Stimulated activated naive B cell treated with anti-CD40 and anti-IgM and Interleukin-4, amounts not matched to agents 10 μg/mL and 1 μg/mL and 100 μg/mL, for 72 hours (primary cell): ENCODE measurements at regions not wholly inside any gene's neighbourhood (a gene's known extent, or its start where the extent isn't known, plus 50 kb on each side); places are given as distances from the start of the nearest gene placed in this dataset.

Source experiments
- ATAC-seq, 2 donors: fragments of 150-1000 bp; cut with Tn5 transposase; replicated peaks; 2 replicates each; pipeline ENCODE4 v1.10.0; 2021; ENCODE audit warnings: moderate library complexity in 1 of 2
- DNase-seq: peaks from one replicate; pipeline ENCODE4 v3.0.0; 2021
- H3K27ac Mint-ChIP-seq: one replicate; pipeline ENCODE4 v1.8.0; 2022; ENCODE audit warnings: mild to moderate bottlenecking, mixed read lengths
- H3K27me3 Mint-ChIP-seq, 2 donors: one replicate each; pipeline ENCODE4 v1.8.0; 2022; ENCODE audit warnings: mixed read lengths in 2 of 2
- H3K36me3 Mint-ChIP-seq, 2 donors: one replicate each; pipeline ENCODE4 v1.8.0; 2022; ENCODE audit warnings: mixed read lengths in 2 of 2, mild to moderate bottlenecking in 1 of 2
- H3K4me1 Mint-ChIP-seq, 2 donors: one replicate each; pipeline ENCODE4 v1.8.0; 2022; ENCODE audit warnings: mixed read lengths in 2 of 2, mild to moderate bottlenecking in 1 of 2
- H3K4me3 Mint-ChIP-seq, 2 donors: one replicate each; pipeline ENCODE4 v1.8.0; 2022; ENCODE audit warnings: mild to moderate bottlenecking in 2 of 2, mixed read lengths in 2 of 2, moderate library complexity in 1 of 2
- H3K9me3 Mint-ChIP-seq, 2 donors: one replicate each; pipeline ENCODE4 v1.8.0; 2022; ENCODE audit warnings: mixed read lengths in 2 of 2, mild to moderate bottlenecking in 1 of 2

DNA sequence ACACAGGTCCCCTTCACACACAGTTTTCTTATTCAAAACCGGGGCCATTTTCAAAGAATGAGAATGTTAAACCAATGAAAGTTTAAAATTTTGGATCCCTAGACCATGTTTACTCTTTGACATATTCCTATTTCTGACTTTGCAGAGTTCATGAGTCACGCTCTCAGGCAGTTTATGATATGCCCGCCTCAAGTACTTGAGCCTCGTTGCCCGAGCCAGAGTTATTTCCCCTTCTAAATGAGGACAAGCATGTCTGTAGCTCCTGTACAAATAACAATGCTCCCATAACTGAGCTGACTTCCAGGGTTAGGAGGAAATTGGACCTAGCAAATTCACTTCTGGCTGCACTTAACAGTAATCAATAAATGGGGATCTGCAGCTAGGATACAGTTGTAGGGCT is 87.9 kb upstream of the PDE1C start:
- ATAC-seq (no peak), DNase-seq (no peak)

DNA sequence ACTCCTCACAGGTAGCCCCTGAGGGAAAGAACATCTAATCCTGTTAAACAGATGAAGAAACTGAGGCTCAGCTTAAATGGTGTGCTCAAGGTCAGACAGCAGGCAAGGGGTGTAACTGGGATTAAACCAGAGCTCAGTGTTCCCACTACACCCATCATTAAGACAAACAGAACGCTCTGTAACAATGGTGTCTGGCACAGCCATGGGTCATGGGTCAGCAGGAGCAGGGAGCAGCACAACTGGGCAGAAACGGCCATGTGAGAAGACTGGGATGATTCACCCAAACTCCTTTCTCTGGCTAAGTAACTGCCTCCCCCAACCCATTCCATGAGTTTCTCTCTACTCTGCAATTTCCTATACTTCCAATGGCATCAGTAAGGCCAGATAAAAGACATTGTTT is 85.5 kb upstream of the PDE1C start:
- ATAC-seq (no peak), DNase-seq (no peak)
- H3K4me1 Mint-ChIP-seq = no peaks in the 10 kb centered on the region
- no peaks in the 10 kb centered on the region for H3K36me3 Mint-ChIP-seq
- H3K9me3 Mint-ChIP-seq = peaks cover 0 to 2% of the 10 kb centered on the region in 2 donors
- no peaks in the 10 kb centered on the region for H3K27me3 Mint-ChIP-seq
- no peak overlapping the region for H3K4me3 Mint-ChIP-seq
- no peak overlapping the region for H3K27ac Mint-ChIP-seq

More for the DNA sequence above, 87.9 kb upstream of the PDE1C start:
- Mint-ChIP-seq H3K36me3 (no peaks in the 10 kb centered on the region), H3K9me3 (peaks cover 0 to 2% of the 10 kb centered on the region in 2 donors), H3K4me1 (no peaks in the 10 kb centered on the region), H3K4me3 (no peak overlapping the region), H3K27me3 (no peaks in the 10 kb centered on the region), H3K27ac (no peak overlapping the region)

DNA sequence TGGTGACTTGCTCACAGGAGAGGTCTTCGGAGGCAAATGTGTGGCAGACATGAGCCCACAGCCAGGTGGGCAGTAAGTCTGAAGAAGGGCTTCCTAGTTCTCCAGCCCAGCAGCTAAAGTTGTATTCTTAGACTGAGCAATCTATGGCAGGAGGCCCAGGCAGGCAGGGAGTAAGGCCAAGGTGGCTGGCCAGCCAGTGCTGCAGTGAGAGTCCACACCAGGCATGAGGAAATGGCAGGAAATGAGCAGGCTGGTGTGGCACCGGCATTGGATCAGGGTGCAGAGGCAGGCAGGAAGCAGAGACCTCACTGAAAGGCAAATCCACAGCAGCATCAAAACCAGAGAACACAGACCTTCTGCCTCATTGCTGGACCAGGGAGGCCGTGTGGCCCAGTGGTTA is 84.6 kb upstream of the PDE1C start:
- H3K4me1 Mint-ChIP-seq = no peaks in the 10 kb centered on the region
- peaks cover 0 to under 1% of the 10 kb centered on the region in 2 donors for H3K9me3 Mint-ChIP-seq
- DNase-seq = no peak
- no peak overlapping the region for H3K27ac Mint-ChIP-seq
- no peak overlapping the region for H3K4me3 Mint-ChIP-seq
- ATAC-seq = no peak
- H3K27me3 Mint-ChIP-seq = no peaks in the 10 kb centered on the region
- no peaks in the 10 kb centered on the region for H3K36me3 Mint-ChIP-seq

DNA sequence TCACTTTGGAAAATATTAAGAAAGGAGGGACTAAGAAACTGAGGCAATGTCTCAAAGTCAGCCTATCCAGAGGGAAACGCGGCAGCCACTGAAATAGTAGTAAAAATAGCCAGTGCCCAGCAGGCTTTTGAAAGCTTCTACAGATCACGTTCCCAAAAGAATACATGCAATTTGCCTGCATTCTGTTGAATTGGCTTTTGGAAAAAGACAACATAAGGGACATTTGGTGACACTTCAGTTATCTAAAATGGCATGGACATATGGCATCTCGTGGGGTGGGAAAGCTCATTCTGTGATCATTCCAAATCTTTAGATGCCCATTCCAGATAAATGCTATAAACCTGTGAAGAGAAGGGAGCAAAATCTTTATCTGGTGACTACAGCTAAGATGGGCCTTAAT is 82.8 kb upstream of the PDE1C start:
- H3K4me1 Mint-ChIP-seq = no peaks in the 10 kb centered on the region

DNA sequence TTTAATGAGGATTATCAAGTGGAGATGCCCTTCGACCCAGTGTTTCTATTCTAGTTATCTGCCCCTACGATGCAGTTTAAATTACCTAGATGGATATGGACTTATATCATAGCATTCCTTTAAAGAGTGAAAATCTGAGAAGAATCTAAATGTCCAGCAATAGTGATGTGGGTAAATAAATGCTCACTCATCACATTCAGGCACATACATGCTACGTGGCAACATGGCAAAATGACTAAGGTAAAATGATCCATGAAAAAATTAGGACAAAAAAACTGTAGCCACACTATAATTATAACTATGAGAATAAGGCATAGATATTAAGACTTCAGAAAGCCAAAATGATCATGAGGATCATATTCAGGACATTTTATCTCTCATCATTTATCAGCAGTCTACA is 82.4 kb upstream of the PDE1C start:
- ATAC-seq = no peak
- Mint-ChIP-seq H3K27me3 (no peaks in the 10 kb centered on the region), H3K4me3 (no peak overlapping the region), H3K4me1 (no peaks in the 10 kb centered on the region), H3K9me3 (no peaks in the 10 kb centered on the region), H3K27ac (no peak overlapping the region), H3K36me3 (no peaks in the 10 kb centered on the region)
- DNase-seq = no peak

More for the DNA sequence above, 82.8 kb upstream of the PDE1C start:
- H3K27ac Mint-ChIP-seq = no peak overlapping the region
- ATAC-seq (no peak), DNase-seq (no peak)
- no peaks in the 10 kb centered on the region for H3K27me3 Mint-ChIP-seq
- H3K9me3 Mint-ChIP-seq = no peaks in the 10 kb centered on the region
- H3K36me3 Mint-ChIP-seq = no peaks in the 10 kb centered on the region
- H3K4me3 Mint-ChIP-seq = no peak overlapping the region

DNA sequence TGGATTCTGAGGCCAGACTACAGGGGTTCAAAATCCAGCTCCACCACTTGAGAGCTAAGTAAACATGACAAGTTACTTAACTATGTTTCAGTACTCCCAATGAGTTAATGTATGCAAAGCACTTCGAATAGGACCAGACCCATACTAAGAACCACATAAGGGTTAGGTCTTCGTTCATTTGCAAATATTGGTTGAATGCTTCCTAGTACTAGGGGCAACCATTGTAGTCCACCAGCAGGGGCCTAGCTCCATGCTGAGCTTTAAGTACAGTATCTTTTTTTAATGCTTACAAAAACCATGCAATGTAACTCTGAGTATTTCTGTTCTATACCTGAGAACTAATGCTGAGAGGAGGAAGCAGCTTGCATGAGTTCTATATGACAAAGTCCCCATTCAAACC is 80.4 kb upstream of the PDE1C start:
- Mint-ChIP-seq H3K36me3 (no peaks in the 10 kb centered on the region), H3K27ac (no peak overlapping the region), H3K4me3 (no peak overlapping the region), H3K4me1 (no peaks in the 10 kb centered on the region), H3K27me3 (no peaks in the 10 kb centered on the region), H3K9me3 (peaks cover 3 to 4% of the 10 kb centered on the region in 2 donors)
- no peak for ATAC-seq
- DNase-seq = no peak

DNA sequence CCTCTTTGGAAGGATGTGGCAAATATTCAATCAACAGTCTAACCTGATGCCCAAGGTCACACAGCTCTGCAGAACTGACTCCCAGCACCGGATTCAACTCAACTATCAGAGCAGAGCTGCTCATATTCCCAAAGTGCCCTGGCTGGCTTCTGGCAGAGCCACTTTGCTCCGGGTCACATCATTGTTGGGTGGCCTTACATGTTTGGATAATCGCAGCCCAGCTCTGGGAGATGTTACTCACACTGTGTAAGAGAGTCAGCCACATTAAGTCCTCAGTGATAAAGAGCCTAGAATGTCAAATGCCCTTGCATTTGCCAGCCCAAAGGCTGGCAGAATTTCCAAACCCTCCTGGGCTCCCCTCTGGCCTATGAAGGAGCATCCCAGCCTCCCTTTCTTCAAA is 79.8 kb upstream of the PDE1C start:
- Mint-ChIP-seq H3K36me3 (no peaks in the 10 kb centered on the region), H3K27ac (no peak overlapping the region), H3K27me3 (no peaks in the 10 kb centered on the region), H3K9me3 (peaks cover 3 to 4% of the 10 kb centered on the region in 2 donors), H3K4me3 (no peak overlapping the region), H3K4me1 (no peaks in the 10 kb centered on the region)
- no peak for DNase-seq
- ATAC-seq = no peak

DNA sequence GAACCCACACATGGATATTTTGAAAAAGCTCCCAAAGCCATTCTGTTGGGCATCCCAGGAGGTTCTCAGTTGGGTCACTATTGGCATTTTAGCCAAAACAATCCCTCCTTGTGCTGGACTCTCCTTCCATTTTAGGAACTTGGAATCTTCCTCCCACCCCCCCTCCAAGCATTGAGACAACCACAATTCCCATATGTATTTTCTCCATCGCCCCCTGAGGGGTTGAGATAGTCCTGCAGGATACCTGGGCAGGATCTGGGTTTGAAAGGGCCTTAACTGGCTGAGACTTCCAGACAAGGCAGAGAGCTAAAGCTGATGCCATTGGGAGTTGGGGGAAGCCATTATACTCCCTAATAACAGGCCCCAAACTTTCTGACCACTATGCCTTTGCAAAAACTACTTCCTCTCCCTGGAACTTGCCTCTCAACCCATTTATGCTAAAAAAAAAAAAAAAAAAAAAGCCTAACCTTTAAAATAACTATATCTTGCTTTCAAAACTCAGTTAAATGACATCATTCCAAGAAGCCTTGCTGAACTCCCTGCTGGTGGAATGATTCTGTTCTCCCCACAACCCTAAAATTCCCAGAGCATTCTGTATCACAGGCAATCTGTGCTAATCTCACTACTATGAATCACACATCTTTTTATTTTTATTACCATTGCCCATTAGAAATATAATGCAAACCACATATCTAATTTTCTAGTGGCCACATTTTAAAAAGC is 77.5 kb upstream of the PDE1C start:
- no peak overlapping the region for H3K27ac Mint-ChIP-seq
- H3K27me3 Mint-ChIP-seq = no peaks in the 10 kb centered on the region
- H3K36me3 Mint-ChIP-seq = no peaks in the 10 kb centered on the region
- no peak for DNase-seq
- no peak overlapping the region for H3K4me3 Mint-ChIP-seq
- no peak for ATAC-seq
- H3K4me1 Mint-ChIP-seq = no peaks in the 10 kb centered on the region
- H3K9me3 Mint-ChIP-seq = peaks cover 3 to 4% of the 10 kb centered on the region in 2 donors

DNA sequence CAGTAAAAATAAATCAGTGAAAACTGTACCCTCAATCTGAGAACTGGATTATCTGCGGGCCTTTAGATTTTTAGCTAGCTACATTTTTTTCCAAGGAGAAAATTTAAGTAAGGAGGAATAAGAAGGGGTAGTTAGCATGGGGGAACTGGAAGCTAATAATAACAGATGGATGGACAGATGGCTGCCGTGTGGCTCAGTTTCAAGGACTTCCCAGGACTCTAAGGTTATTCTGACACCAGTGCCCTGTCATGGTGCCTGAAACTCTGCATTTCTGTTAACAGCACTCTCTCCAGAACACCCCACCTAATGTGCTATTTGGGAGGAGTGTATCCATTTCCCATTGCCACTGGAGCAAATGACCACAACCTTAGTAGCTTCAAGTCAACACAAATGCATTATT is 75.7 kb upstream of the PDE1C start:
- no peaks in the 10 kb centered on the region for H3K4me1 Mint-ChIP-seq
- H3K36me3 Mint-ChIP-seq = no peaks in the 10 kb centered on the region
- no peak overlapping the region for H3K27ac Mint-ChIP-seq
- peaks cover 3 to 4% of the 10 kb centered on the region in 2 donors for H3K9me3 Mint-ChIP-seq
- H3K4me3 Mint-ChIP-seq = no peak overlapping the region
- no peaks in the 10 kb centered on the region for H3K27me3 Mint-ChIP-seq
- no peak for ATAC-seq
- no peak for DNase-seq

DNA sequence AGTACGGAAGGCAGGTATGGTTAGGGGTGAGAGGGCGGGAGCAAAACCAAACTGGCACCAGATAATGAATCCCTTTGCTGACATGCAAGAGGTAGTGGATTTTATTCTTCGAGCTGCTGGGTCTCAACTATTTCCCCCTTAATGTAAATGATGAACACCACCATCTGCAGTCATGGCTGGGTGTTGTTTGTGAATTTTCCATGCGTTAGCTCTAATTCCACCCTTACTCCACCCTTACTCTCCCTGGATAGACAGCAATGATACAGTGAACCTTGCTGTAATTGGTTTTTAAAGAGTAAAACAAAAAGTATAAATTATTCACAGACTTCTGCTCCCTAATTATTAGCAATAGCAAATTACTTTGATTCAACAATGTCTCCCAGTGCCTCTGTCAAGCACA is 74.5 kb upstream of the PDE1C start:
- no peaks in the 10 kb centered on the region for H3K27me3 Mint-ChIP-seq
- H3K4me1 Mint-ChIP-seq = no peaks in the 10 kb centered on the region
- H3K36me3 Mint-ChIP-seq = no peaks in the 10 kb centered on the region
- no peak overlapping the region for H3K27ac Mint-ChIP-seq
- peaks cover 3 to 4% of the 10 kb centered on the region in 2 donors for H3K9me3 Mint-ChIP-seq
- ATAC-seq (no peak), DNase-seq (no peak)
- no peak overlapping the region for H3K4me3 Mint-ChIP-seq

DNA sequence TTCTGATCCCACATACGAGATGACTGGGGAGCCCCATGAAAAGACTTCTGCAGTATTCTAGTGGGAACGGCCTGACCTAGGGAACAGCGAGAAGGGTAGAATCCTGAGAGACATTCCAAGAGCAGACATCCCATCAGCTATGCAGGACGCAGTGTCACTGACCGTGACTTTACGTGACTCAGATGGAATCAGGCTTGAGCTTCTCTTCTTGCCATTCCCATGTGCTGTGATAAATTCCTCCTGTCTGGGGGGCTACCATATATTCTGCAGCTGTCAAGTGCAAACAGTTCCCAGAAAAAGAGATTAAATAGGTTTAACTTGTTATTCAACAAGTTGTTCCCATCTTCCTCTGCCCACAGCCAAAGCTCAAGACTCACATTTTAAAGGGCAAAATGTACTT is 73.1 kb upstream of the PDE1C start:
- H3K4me1 Mint-ChIP-seq = no peaks in the 10 kb centered on the region
- DNase-seq (no peak), ATAC-seq (no peak)
- no peaks in the 10 kb centered on the region for H3K36me3 Mint-ChIP-seq
- H3K27me3 Mint-ChIP-seq = no peaks in the 10 kb centered on the region
- no peak overlapping the region for H3K4me3 Mint-ChIP-seq
- H3K9me3 Mint-ChIP-seq = peaks cover 3 to 4% of the 10 kb centered on the region in 2 donors
- H3K27ac Mint-ChIP-seq = no peak overlapping the region

DNA sequence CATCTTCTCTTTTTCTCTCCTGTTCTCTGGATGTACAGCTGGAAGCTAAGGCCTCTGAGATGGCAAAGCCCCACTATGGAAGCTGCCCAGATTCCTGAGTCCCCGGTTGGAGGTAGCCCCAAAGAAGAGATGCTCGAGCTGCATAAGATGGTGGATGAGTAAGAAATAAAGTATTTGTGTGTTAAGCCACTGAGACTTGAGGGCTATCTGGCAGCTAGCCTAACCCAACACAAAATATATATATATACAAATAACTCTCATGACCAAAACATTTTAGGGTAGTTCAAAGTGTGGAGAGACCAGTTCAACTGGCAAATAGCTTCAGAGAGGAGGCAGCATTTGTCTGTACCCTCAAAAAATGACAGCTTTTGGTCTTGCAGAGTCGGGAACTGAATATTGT is 72.4 kb upstream of the PDE1C start:
- no peak for ATAC-seq
- peaks cover 3 to 4% of the 10 kb centered on the region in 2 donors for H3K9me3 Mint-ChIP-seq
- H3K4me3 Mint-ChIP-seq = no peak overlapping the region
- no peak overlapping the region for H3K27ac Mint-ChIP-seq
- H3K27me3 Mint-ChIP-seq = no peaks in the 10 kb centered on the region
- no peaks in the 10 kb centered on the region for H3K4me1 Mint-ChIP-seq
- no peak for DNase-seq
- H3K36me3 Mint-ChIP-seq = no peaks in the 10 kb centered on the region

DNA sequence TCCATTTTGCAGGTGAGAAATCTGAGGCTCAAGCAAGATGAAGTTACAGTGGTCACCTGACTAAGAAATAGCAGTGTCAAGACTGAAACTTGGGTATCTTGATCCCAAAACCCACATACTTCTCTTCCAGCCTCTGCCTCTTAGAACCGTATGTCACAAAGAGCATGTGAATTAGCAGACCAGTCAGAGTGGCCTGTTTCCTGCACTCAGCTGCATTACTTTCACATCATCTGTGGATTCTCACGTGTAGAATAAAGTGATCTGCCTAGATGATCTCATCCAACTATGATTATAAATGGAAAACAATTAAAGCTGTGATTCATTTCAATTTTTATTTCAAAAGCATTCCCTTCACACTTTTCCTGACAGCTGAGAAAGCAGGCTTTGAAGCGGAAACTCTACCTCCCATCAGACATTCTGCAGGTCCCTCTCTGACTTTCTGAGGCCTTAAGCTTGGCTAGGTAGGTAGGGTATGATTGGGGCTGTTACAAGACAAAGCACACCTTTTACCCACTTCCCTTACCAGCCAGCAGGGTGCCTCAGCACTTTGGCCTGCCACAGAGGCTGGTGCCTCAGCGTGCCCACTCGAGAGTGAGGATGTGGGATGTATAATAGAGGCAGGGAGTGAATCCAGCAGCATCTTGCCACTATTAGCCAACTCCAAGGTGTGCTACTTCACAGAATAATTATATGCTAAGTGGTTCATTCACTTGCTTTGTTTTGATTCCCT is 70.2 kb upstream of the PDE1C start:
- Mint-ChIP-seq H3K27ac (no peak overlapping the region), H3K27me3 (no peaks in the 10 kb centered on the region), H3K4me3 (no peak overlapping the region), H3K9me3 (no peaks in the 10 kb centered on the region), H3K4me1 (no peaks in the 10 kb centered on the region), H3K36me3 (no peaks in the 10 kb centered on the region)
- ATAC-seq (no peak), DNase-seq (no peak)

DNA sequence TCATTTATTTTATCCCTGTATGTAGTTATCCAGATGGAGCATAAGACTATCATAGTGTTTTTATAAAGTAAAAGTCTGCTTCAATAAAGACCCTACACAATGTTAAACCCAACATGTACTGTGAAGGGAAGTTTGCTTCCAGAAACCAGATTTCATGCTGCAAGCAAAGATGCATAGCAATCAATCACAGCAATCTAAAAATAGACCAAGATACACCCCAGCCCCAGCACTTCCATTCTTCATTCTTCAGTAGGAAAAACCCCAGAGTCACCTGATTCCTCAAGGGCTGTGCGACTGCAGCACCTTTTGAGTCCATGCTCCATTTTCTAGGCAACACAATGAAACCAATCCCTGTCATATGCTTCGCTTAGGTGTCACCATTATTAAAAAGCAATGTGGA is 66.9 kb upstream of the PDE1C start:
- no peak for DNase-seq
- Mint-ChIP-seq H3K4me3 (no peak overlapping the region), H3K36me3 (no peaks in the 10 kb centered on the region), H3K27me3 (no peaks in the 10 kb centered on the region), H3K4me1 (no peaks in the 10 kb centered on the region), H3K27ac (no peak overlapping the region), H3K9me3 (peaks cover 9% of the 10 kb centered on the region in 2 donors)
- no peak for ATAC-seq

DNA sequence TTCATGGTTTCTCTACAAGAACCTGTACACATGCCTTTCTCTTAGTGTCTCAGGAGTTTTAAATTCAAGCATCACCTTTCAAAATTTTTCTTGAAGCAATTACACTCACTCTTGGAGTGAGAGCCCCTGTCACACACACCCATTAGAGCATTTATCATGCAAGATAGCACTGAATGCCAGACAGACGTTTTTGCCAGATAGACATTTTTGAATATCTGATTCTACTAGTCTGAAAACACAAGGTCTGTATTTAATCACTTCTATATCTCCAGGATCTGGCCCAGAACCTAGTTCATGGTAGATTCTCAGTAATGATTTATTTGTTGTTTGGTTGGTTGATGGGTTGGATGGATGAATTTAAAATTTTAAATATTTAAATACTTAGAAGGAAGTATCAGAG is 60.9 kb upstream of the PDE1C start:
- no peak overlapping the region for H3K27ac Mint-ChIP-seq
- ATAC-seq = no peak
- peaks cover 9% of the 10 kb centered on the region in 2 donors for H3K9me3 Mint-ChIP-seq
- no peaks in the 10 kb centered on the region for H3K4me1 Mint-ChIP-seq
- H3K27me3 Mint-ChIP-seq = no peaks in the 10 kb centered on the region
- H3K4me3 Mint-ChIP-seq = no peak overlapping the region
- DNase-seq = no peak
- no peaks in the 10 kb centered on the region for H3K36me3 Mint-ChIP-seq
